Mucosa of rectum (tissue), 2 donors: ENCODE measurements at regions not wholly inside any gene's neighbourhood (a gene's known extent, or its start where the extent isn't known, plus 50 kb on each side); places are given as distances from the start of the nearest gene placed in this dataset.
"Not testable (repeated sequence)": the region's sequence is repeated elsewhere in the genome, so short reads cannot be mapped to it uniquely, and the experiment has no call there.

Experiments used
- H3K27ac ChIP-seq, 2 donors: one replicate each; pipeline ENCODE4 v1.7.0; 2013; ENCODE audit warnings: inconsistent platforms in 2 of 2, low read depth in 2 of 2, low read length in 2 of 2
- H3K27me3 ChIP-seq, 2 donors: one replicate each; pipeline ENCODE4 v1.7.0; 2013; ENCODE audit warnings: low read length in 2 of 2; ENCODE audit not compliant: control insufficient read depth in 2 of 2, insufficient read depth in 2 of 2
- H3K36me3 ChIP-seq, 2 donors: one replicate each; pipeline ENCODE4 v1.7.0; 2013; ENCODE audit warnings: low read length in 2 of 2; ENCODE audit not compliant: control insufficient read depth in 2 of 2, insufficient read depth in 2 of 2
- H3K4me1 ChIP-seq, 2 donors: one replicate each; pipeline ENCODE4 v1.7.0; 2013; ENCODE audit warnings: low read length in 2 of 2, mild to moderate bottlenecking in 1 of 2; ENCODE audit not compliant: control insufficient read depth in 2 of 2, insufficient read depth in 2 of 2
- H3K4me3 ChIP-seq, 2 donors: one replicate each; pipeline ENCODE4 v1.7.0; 2013; ENCODE audit warnings: low read length in 2 of 2
- H3K9ac ChIP-seq, 2 donors: one replicate each; pipeline ENCODE4 v1.7.0; 2013; ENCODE audit warnings: low read length in 2 of 2, low read depth in 1 of 2, mild to moderate bottlenecking in 1 of 2
- H3K9me3 ChIP-seq, 2 donors: one replicate each; pipeline ENCODE4 v1.7.0; 2013; ENCODE audit warnings: low read length in 2 of 2; ENCODE audit not compliant: control insufficient read depth in 2 of 2
- donor health status: healthy.
- donor health status: Normal muscosa, but diverticular disease.

DNA sequence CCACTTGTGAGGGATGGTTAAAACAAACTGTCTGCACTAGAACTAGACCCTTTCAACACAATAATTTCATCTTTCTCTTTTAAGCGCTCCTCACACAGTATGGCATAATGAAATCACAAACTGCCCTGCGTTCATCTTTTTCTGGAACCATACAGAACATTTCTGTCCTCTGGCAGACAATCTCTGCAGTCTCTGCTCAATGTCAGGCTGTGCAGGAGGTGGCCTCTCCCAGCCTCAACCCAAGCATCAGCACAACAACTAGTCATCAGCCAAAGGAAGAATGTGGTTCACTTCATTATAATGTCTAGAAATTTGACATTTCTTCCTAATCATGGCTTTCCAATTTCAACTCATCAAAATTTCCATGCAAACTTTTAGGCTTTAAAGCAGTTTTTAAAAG lies 125.1 kb upstream of the STARD13 start:
- H3K9ac ChIP-seq = no peak overlapping the region
- no peak overlapping the region for H3K27ac ChIP-seq

DNA sequence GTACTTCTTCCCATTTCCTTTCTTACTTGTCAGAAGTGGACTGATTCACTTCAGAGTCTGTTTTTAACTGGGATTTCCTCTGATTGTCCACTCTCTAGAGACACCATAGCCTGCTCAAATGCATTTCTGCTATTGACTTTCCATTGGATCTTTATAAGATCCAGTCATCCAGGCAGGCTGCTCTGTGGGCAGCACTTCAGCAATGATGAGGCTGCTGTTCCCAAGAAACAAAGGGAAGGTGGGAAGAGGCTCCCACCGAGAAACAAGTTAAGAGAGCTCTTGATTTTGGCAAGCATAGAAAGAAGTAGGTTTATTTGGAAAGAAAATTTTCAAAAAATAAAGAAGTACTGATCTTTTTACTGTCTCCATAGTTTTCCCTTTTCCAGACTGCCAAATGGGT lies 125.8 kb upstream of the STARD13 start:
- Histone ChIP-seq H3K9ac (no peak overlapping the region), H3K36me3 (no peaks in the 10 kb centered on the region), H3K27me3 (no peaks in the 10 kb centered on the region), H3K4me3 (no peak overlapping the region), H3K4me1 (no peaks in the 10 kb centered on the region), H3K27ac (no peak overlapping the region), H3K9me3 (no peaks in the 10 kb centered on the region)

More for the DNA sequence above, 125.1 kb upstream of the STARD13 start:
- Histone ChIP-seq H3K9me3 (no peaks in the 10 kb centered on the region), H3K4me1 (no peaks in the 10 kb centered on the region), H3K36me3 (no peaks in the 10 kb centered on the region), H3K27me3 (no peaks in the 10 kb centered on the region), H3K4me3 (no peak overlapping the region)

GRCh38 chr13:33415822-33416221 lies 130.3 kb upstream of the STARD13 start:
- no peaks in the 10 kb centered on the region for H3K27me3 ChIP-seq
- H3K9me3 ChIP-seq = no peaks in the 10 kb centered on the region
- H3K27ac ChIP-seq = no peak overlapping the region
- H3K4me3 ChIP-seq = no peak overlapping the region
- no peaks in the 10 kb centered on the region for H3K36me3 ChIP-seq
- H3K9ac ChIP-seq = no peak overlapping the region
- no peaks in the 10 kb centered on the region for H3K4me1 ChIP-seq

- H3K36me3 ChIP-seq, H3K9ac ChIP-seq, H3K4me1 ChIP-seq, H3K9me3 ChIP-seq, H3K4me3 ChIP-seq, H3K27me3 ChIP-seq, H3K27ac ChIP-seq: not testable (repeated sequence)
Measured at GRCh38 chr13:33418224-33418953, 132.8 kb upstream of the STARD13 start.

DNA sequence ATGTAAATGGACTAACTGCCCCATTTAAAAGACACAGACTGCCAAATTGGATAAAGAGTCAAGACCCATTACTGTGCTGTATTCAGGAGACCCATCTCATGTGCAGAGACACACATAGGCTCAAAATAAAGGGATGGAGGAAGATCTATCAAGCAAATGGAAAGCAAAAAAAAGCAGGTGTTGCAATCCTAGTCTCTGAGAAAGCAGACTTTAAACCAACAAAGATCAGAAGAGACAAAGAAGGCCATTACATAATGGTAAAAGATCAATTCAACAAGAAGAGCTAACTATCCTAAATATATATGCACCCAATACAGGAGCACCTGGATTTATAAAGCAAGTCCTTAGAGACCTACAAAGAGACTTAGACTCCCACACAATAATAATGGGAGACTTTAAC lies 134.6 kb upstream of the STARD13 start:
- not testable (repeated sequence) for H3K4me3 ChIP-seq, H3K9ac ChIP-seq, H3K27me3 ChIP-seq, H3K27ac ChIP-seq, H3K9me3 ChIP-seq, H3K4me1 ChIP-seq, H3K36me3 ChIP-seq

GRCh38 chr13:33426131-33426530 lies 140.6 kb upstream of the STARD13 start:
- H3K4me1 ChIP-seq = no peaks in the 10 kb centered on the region
- H3K27ac ChIP-seq = no peak overlapping the region
- no peaks in the 10 kb centered on the region for H3K9me3 ChIP-seq
- H3K36me3 ChIP-seq = no peaks in the 10 kb centered on the region
- H3K4me3 ChIP-seq = no peak overlapping the region
- no peak overlapping the region for H3K9ac ChIP-seq
- no peaks in the 10 kb centered on the region for H3K27me3 ChIP-seq

DNA sequence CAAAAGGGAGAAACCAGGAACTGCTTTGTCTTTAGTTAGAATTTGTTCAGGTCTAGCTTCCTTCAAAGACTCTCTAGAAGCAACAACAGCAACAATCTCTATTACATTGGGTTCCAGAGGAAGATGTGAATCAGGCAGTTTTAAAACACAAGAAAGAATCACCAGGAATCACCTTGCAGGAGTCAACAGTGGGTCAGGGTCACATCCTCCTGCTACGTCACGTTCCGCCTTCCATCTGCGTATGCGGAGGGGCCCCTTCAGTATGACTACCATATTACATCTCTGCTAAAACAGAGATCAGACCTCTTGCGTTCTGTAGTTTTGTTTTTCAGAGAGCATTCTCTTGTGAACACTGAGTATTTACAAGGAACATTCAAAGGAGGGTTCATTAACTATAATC lies 147.8 kb upstream of the STARD13 start:
- Histone ChIP-seq H3K4me1 (no peaks in the 10 kb centered on the region), H3K4me3 (no peak overlapping the region)

DNA sequence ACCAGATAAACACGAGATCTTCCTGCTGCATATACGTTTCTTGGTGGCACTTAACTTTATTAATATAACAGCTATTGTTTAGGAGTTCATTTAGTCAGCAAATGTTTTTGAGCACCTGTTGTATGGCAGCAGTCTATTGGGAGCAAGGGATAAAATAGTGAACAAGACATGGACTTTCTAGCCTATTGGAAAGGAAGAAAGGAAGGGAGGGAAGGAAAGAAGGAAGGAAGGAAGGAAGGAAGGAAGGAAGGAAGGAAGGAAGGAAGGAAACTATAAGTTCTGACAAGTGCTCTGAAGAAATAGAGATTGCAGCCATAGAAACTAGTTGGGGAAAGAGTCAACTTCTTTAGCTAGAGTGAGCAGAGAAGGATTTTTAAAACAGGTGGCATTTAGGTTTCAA lies 149.1 kb upstream of the STARD13 start:
- Histone ChIP-seq H3K27me3 (no peaks in the 10 kb centered on the region), H3K27ac (no peak overlapping the region), H3K36me3 (no peaks in the 10 kb centered on the region), H3K4me3 (no peak overlapping the region), H3K9ac (no peak overlapping the region), H3K9me3 (no peaks in the 10 kb centered on the region), H3K4me1 (no peaks in the 10 kb centered on the region)

More for the DNA sequence above, 147.8 kb upstream of the STARD13 start:
- Histone ChIP-seq H3K9ac (no peak overlapping the region), H3K36me3 (no peaks in the 10 kb centered on the region), H3K9me3 (no peaks in the 10 kb centered on the region), H3K27me3 (no peaks in the 10 kb centered on the region), H3K27ac (no peak overlapping the region)

- Histone ChIP-seq H3K36me3 (no peaks in the 10 kb centered on the region), H3K4me1 (no peaks in the 10 kb centered on the region), H3K9me3 (no peaks in the 10 kb centered on the region), H3K27me3 (no peaks in the 10 kb centered on the region), H3K27ac (no peak overlapping the region), H3K9ac (no peak overlapping the region), H3K4me3 (no peak overlapping the region)
Measured at GRCh38 chr13:33435207-33435606, 149.7 kb upstream of the STARD13 start.

- Histone ChIP-seq H3K36me3 (no peaks in the 10 kb centered on the region), H3K27ac (no peak overlapping the region), H3K9me3 (no peaks in the 10 kb centered on the region), H3K27me3 (no peaks in the 10 kb centered on the region), H3K4me1 (peaks cover 0 to 3% of the 10 kb centered on the region in 2 donors), H3K4me3 (no peak overlapping the region), H3K9ac (no peak overlapping the region)
Measured at GRCh38 chr13:33438918-33439317, 153.4 kb upstream of the STARD13 start.

- Histone ChIP-seq H3K9me3 (no peaks in the 10 kb centered on the region), H3K27ac (no peak overlapping the region), H3K36me3 (no peaks in the 10 kb centered on the region), H3K27me3 (no peaks in the 10 kb centered on the region), H3K9ac (no peak overlapping the region), H3K4me3 (no peak overlapping the region), H3K4me1 (peaks cover 0 to 3% of the 10 kb centered on the region in 2 donors)
Measured at GRCh38 chr13:33441015-33441414, 155.5 kb upstream of the STARD13 start.
